ENCODE measurements at regions not wholly inside any gene's neighbourhood (a gene's known extent, or its start where the extent isn't known, plus 50 kb on each side); places are given as distances from the start of the nearest gene placed in this dataset.

DNA sequence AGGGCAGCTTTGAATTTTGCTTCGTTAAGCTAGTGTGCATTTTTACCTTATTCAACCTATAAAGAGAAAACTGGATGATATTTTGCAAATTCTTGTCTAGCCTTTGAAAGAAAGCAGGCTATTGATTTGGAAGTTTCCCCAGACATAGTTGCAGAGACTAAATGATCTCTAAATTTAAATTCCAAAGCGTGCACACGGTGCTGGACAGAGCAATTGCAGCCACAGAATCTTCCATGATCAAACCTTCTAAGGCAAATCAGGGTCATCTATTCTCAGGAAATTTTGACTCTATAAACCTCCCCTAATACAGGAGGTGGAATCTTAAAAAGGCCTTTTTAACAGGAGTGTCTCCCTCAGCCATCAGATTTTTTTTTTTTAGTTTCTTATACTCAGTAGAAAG, 159.9 kb downstream of the MDFIC start:
- no peak for DNase-seq (ENCODE audit: low spot score)

DNA sequence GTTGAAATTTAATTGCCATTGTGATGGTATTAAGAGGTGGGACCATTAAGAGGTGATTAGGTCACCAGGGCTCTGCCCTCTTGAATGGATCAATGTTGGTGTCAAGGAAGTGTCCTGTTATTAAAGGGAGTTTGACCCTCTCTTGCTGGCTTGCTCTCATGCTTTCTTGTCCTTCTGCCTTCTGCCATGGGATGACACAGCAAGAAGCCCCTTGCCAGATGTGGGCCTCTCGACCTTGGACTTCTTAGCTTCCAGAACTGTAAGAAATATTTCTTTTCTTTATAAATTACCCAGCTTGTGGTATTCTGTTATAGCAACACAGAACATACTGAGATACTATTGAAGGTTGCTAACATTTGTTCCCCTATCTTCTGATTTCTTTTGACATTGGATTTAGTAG, 157.0 kb downstream of the MDFIC start:
- no peak for DNase-seq (ENCODE audit: low spot score)

DNA sequence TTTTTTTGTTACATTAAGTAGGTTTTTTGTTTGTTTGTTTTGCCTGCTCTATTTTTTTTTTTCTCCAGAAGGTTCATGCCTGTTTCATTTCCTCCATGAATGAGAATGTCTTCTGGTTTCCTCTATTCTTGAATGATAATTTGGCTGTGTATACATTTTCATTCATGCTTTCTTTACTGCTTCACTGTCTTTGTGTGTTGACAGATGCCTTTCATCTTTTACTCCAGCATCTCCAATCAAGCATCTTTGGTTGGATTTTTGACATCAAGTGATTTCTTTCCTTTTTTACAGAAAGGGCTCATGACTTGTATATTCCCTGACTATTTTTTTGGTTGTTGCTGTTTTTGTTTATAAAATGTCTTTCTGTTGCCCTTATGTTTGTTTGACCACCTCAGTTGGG, 156.5 kb downstream of the MDFIC start:
- no peak for DNase-seq (ENCODE audit: low spot score)

DNA sequence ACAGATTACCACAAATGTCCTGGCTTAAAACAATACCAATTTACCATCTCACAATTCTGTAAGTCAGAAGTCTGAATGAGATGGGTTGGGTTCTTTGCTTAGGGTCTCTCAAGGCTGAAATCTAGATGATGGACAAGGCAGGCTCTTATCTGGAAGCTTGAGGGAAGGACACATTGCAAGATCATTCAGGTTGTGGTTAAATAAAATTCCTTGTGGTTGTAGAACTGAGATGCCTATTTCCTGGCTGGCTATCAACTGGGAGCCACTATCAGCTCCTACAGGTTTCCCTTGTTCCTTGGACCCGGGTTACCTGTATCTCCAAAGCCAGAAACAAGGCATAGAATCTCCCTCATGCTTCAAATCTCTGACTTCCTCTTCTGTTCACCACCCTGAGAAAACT, 148.4 kb downstream of the MDFIC start:
- DNase-seq (ENCODE audit: low spot score): no peak
